ENCODE measurements at regions not wholly inside any gene's neighbourhood (a gene's known extent, or its start where the extent isn't known, plus 50 kb on each side); places are given as distances from the start of the nearest gene placed in this dataset.
"Not testable (repeated sequence)": the region's sequence is repeated elsewhere in the genome, so short reads cannot be mapped to it uniquely, and the experiment has no call there.

DNA sequence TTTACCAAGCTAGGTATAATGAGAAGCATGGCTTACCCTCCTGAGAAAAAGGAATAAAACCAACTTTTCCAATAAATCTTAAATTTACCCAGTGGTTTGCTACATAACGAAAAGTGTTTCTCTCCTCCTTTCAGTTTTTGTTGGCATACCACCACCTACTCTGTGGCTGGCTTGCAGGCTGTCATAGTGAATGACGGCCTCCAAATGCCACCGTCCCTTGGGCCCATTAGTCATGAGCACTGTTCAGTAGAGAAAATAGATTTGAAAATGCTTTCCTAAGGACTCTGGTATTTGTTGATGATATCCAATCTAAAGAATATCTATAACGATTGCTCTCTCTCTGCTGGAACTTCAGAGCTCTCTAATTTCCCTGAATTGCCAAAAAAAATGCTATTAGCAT lies 488.3 kb downstream of the MAGEE1 start:
- Histone ChIP-seq H3K27me3 (ENCODE audit: control insufficient read depth in 5 of 5, insufficient read depth in 4 of 5, low read length in 5 of 5) (no peaks in the 10 kb centered on the region), H3K27ac (ENCODE audit: low read depth, low read length) (no peak overlapping the region), H3K4me3 (ENCODE audit: low read depth in 1 of 5, low read length in 5 of 5) (no peak overlapping the region), H3K9me3 (ENCODE audit: control insufficient read depth in 5 of 5, low read length in 5 of 5) (peaks cover 0 to 12% (median 4%) of the 10 kb centered on the region in 5 donors), H3K9ac (ENCODE audit: low read length in 5 of 5) (no peak overlapping the region), H3K36me3 (ENCODE audit: control insufficient read depth in 5 of 5, insufficient read depth in 5 of 5, low read length in 5 of 5) (no peaks in the 10 kb centered on the region), H3K4me1 (ENCODE audit: control insufficient read depth in 5 of 5, insufficient read depth in 5 of 5, low read length in 5 of 5) (no peaks in the 10 kb centered on the region)

GRCh38 chrX:76918033-76918432 lies 490.5 kb downstream of the MAGEE1 start:
- Histone ChIP-seq H3K9ac (ENCODE audit: low read length in 5 of 5) (no peak overlapping the region), H3K27ac (ENCODE audit: low read depth, low read length) (no peak overlapping the region), H3K4me3 (ENCODE audit: low read depth in 1 of 5, low read length in 5 of 5) (no peak overlapping the region), H3K4me1 (ENCODE audit: control insufficient read depth in 5 of 5, insufficient read depth in 5 of 5, low read length in 5 of 5) (no peaks in the 10 kb centered on the region), H3K9me3 (ENCODE audit: control insufficient read depth in 5 of 5, low read length in 5 of 5) (peaks cover 0 to 7% (median 4%) of the 10 kb centered on the region in 5 donors), H3K36me3 (ENCODE audit: control insufficient read depth in 5 of 5, insufficient read depth in 5 of 5, low read length in 5 of 5) (no peaks in the 10 kb centered on the region), H3K27me3 (ENCODE audit: control insufficient read depth in 5 of 5, insufficient read depth in 4 of 5, low read length in 5 of 5) (peaks cover 0 to 3% (median 0%) of the 10 kb centered on the region in 5 donors)

GRCh38 chrX:76919761-76920160 lies 492.3 kb downstream of the MAGEE1 start:
- no peak overlapping the region for H3K9ac ChIP-seq (ENCODE audit: low read length in 5 of 5)
- H3K4me1 ChIP-seq (ENCODE audit: control insufficient read depth in 5 of 5, insufficient read depth in 5 of 5, low read length in 5 of 5) = no peaks in the 10 kb centered on the region
- no peak overlapping the region for H3K4me3 ChIP-seq (ENCODE audit: low read depth in 1 of 5, low read length in 5 of 5)
- H3K36me3 ChIP-seq (ENCODE audit: control insufficient read depth in 5 of 5, insufficient read depth in 5 of 5, low read length in 5 of 5) = no peaks in the 10 kb centered on the region
- peaks cover 0 to 6% (median 0%) of the 10 kb centered on the region in 5 donors for H3K27me3 ChIP-seq (ENCODE audit: control insufficient read depth in 5 of 5, insufficient read depth in 4 of 5, low read length in 5 of 5)
- no peaks in the 10 kb centered on the region for H3K9me3 ChIP-seq (ENCODE audit: control insufficient read depth in 5 of 5, low read length in 5 of 5)
- H3K27ac ChIP-seq (ENCODE audit: low read depth, low read length) = no peak overlapping the region

GRCh38 chrX:76920607-76921006 lies 493.1 kb downstream of the MAGEE1 start:
- no peak overlapping the region for H3K9ac ChIP-seq (ENCODE audit: low read length in 5 of 5)
- no peaks in the 10 kb centered on the region for H3K36me3 ChIP-seq (ENCODE audit: control insufficient read depth in 5 of 5, insufficient read depth in 5 of 5, low read length in 5 of 5)
- H3K27ac ChIP-seq (ENCODE audit: low read depth, low read length) = no peak overlapping the region
- no peaks in the 10 kb centered on the region for H3K9me3 ChIP-seq (ENCODE audit: control insufficient read depth in 5 of 5, low read length in 5 of 5)
- no peaks in the 10 kb centered on the region for H3K4me1 ChIP-seq (ENCODE audit: control insufficient read depth in 5 of 5, insufficient read depth in 5 of 5, low read length in 5 of 5)
- H3K4me3 ChIP-seq (ENCODE audit: low read depth in 1 of 5, low read length in 5 of 5) = no peak overlapping the region
- peaks cover 0 to 6% (median 0%) of the 10 kb centered on the region in 5 donors for H3K27me3 ChIP-seq (ENCODE audit: control insufficient read depth in 5 of 5, insufficient read depth in 4 of 5, low read length in 5 of 5)

GRCh38 chrX:76921176-76921575 lies 493.7 kb downstream of the MAGEE1 start:
- Histone ChIP-seq H3K9ac (ENCODE audit: low read length in 5 of 5) (no peak overlapping the region), H3K27ac (ENCODE audit: low read depth, low read length) (no peak overlapping the region), H3K27me3 (ENCODE audit: control insufficient read depth in 5 of 5, insufficient read depth in 4 of 5, low read length in 5 of 5) (peaks cover 0 to 6% (median 0%) of the 10 kb centered on the region in 5 donors), H3K9me3 (ENCODE audit: control insufficient read depth in 5 of 5, low read length in 5 of 5) (no peaks in the 10 kb centered on the region), H3K4me1 (ENCODE audit: control insufficient read depth in 5 of 5, insufficient read depth in 5 of 5, low read length in 5 of 5) (no peaks in the 10 kb centered on the region), H3K4me3 (ENCODE audit: low read depth in 1 of 5, low read length in 5 of 5) (no peak overlapping the region), H3K36me3 (ENCODE audit: control insufficient read depth in 5 of 5, insufficient read depth in 5 of 5, low read length in 5 of 5) (no peaks in the 10 kb centered on the region)

GRCh38 chrX:76922100-76922499 lies 494.6 kb downstream of the MAGEE1 start:
- Histone ChIP-seq H3K9ac (ENCODE audit: low read length in 5 of 5) (no peak overlapping the region), H3K4me3 (ENCODE audit: low read depth in 1 of 5, low read length in 5 of 5) (no peak overlapping the region), H3K36me3 (ENCODE audit: control insufficient read depth in 5 of 5, insufficient read depth in 5 of 5, low read length in 5 of 5) (no peaks in the 10 kb centered on the region), H3K9me3 (ENCODE audit: control insufficient read depth in 5 of 5, low read length in 5 of 5) (no peaks in the 10 kb centered on the region), H3K27me3 (ENCODE audit: control insufficient read depth in 5 of 5, insufficient read depth in 4 of 5, low read length in 5 of 5) (peaks cover 0 to 6% (median 0%) of the 10 kb centered on the region in 5 donors), H3K27ac (ENCODE audit: low read depth, low read length) (no peak overlapping the region), H3K4me1 (ENCODE audit: control insufficient read depth in 5 of 5, insufficient read depth in 5 of 5, low read length in 5 of 5) (no peaks in the 10 kb centered on the region)

DNA sequence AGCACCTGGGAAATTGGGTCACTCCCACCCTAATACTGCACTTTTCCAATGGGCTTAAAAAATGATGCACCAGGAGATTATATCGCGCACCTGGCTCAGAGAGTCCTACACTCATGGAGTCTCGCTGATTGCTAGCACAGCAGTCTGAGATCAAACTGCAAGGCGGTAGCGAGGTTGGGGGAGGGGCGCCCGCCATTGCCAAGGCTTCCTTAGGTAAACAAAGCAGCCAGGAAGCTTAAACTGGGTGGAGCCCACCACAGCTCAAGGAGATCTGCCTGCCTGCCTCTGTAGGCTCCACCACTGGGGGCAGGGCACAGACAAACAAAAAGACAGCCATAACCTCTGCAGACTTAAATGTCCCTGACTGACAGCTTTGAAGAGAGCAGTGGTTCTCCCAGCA lies 497.1 kb downstream of the MAGEE1 start:
- H3K27me3 ChIP-seq (ENCODE audit: control insufficient read depth in 5 of 5, insufficient read depth in 4 of 5, low read length in 5 of 5); H3K36me3 ChIP-seq (ENCODE audit: control insufficient read depth in 5 of 5, insufficient read depth in 5 of 5, low read length in 5 of 5); H3K4me3 ChIP-seq (ENCODE audit: low read depth in 1 of 5, low read length in 5 of 5); H3K9me3 ChIP-seq (ENCODE audit: control insufficient read depth in 5 of 5, low read length in 5 of 5); H3K4me1 ChIP-seq (ENCODE audit: control insufficient read depth in 5 of 5, insufficient read depth in 5 of 5, low read length in 5 of 5); H3K27ac ChIP-seq (ENCODE audit: low read depth, low read length); H3K9ac ChIP-seq (ENCODE audit: low read length in 5 of 5): not testable (repeated sequence)

DNA sequence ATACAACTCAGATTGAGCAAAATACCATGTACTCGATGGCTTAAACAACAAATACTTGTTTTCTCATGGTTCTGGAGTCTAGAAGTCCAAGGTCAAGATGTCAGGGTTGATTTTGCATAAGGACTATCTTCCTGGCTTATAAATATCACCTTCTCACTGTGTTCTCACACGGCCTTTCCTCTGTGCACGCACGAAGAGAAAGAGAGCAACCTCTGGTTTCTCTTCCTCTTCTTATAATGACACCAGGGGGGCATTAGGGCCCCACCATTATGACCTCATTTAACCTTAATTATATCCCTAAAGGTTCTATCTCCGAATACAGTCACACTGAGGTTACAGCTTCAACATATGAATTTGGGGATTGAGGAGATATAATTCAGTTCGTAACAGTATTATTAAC lies 504.0 kb downstream of the MAGEE1 start:
- Histone ChIP-seq H3K36me3 (ENCODE audit: control insufficient read depth in 5 of 5, insufficient read depth in 5 of 5, low read length in 5 of 5) (no peaks in the 10 kb centered on the region), H3K9ac (ENCODE audit: low read length in 5 of 5) (no peak overlapping the region), H3K4me1 (ENCODE audit: control insufficient read depth in 5 of 5, insufficient read depth in 5 of 5, low read length in 5 of 5) (no peaks in the 10 kb centered on the region), H3K4me3 (ENCODE audit: low read depth in 1 of 5, low read length in 5 of 5) (no peak overlapping the region), H3K9me3 (ENCODE audit: control insufficient read depth in 5 of 5, low read length in 5 of 5) (peaks cover 0 to 10% (median 0%) of the 10 kb centered on the region in 5 donors), H3K27ac (ENCODE audit: low read depth, low read length) (no peak overlapping the region), H3K27me3 (ENCODE audit: control insufficient read depth in 5 of 5, insufficient read depth in 4 of 5, low read length in 5 of 5) (no peaks in the 10 kb centered on the region)

DNA sequence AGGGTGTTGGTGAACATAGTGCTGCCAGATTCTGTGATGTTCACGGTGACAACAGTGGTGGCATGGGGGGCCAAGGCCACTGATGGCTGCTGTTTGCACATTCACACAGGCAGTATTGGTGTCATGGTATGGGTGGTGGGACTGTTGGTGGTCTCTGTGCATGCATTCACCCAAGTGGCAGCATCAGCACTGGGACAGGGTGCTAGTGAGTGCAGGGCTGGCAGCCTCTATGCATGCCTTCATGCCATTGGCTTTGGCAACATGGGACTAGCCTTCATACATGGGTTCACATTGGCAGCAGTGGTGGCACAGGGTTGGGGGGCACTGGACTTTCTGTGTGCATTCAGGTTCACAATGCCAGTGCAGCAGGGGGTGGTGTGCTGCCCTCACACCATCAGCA lies 489.7 kb upstream of the FGF16 start:
- Histone ChIP-seq H3K9me3 (ENCODE audit: control insufficient read depth in 5 of 5, low read length in 5 of 5) (peaks cover 5 to 31% (median 29%) of the 10 kb centered on the region in 5 donors), H3K4me1 (ENCODE audit: control insufficient read depth in 5 of 5, insufficient read depth in 5 of 5, low read length in 5 of 5) (no peaks in the 10 kb centered on the region), H3K27ac (ENCODE audit: low read depth, low read length) (no peak overlapping the region), H3K27me3 (ENCODE audit: control insufficient read depth in 5 of 5, insufficient read depth in 4 of 5, low read length in 5 of 5) (peaks cover 0 to 4% (median 0%) of the 10 kb centered on the region in 5 donors), H3K9ac (ENCODE audit: low read length in 5 of 5) (no peak overlapping the region), H3K4me3 (ENCODE audit: low read depth in 1 of 5, low read length in 5 of 5) (no peak overlapping the region), H3K36me3 (ENCODE audit: control insufficient read depth in 5 of 5, insufficient read depth in 5 of 5, low read length in 5 of 5) (no peaks in the 10 kb centered on the region)

DNA sequence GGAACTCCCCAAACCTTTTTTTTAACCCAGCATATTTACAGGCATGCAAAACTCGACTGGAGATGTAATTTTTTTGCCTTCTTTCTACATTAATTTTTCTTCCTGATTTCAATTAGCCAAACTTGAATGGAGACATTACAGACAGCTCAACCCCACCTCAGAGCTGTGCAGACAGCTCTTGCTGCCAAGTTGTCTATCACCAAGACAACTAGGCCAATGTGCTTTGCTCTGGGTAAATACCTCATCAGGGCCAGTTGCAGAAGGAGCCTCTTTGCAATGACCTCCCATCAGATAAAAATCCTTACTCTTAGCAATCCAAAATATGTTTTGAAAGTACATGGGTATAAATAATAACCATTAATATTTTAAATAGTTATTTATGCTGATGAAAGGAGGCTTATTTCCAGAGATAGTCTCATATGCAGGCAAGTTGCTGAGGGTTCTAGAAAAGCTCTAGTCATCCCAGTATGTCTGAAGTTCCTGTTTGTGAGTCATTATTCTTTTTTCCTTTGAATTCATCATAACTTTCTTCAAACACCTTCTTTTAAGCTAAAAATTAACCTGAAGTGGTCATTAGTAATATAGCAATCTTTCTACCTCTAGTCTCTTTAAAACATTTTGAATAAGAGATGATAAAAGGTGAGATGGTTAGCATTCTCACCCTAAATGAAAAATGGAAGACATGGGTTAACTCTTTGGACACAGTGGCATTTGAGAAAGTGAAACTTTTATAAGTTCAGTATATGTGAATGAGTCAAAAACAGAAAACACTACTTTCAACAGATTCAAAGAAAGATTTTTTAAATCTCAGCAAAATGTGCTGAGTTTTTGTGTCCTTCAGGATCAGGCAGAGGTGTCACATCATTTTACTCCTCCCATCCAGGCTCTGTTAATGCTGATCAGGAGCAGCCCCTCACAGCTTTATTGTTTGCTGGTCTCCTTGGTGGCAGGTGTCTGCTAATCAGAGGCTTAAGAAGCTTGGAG lies 475.5 kb upstream of the FGF16 start:
- H3K36me3 ChIP-seq (ENCODE audit: control insufficient read depth in 5 of 5, insufficient read depth in 5 of 5, low read length in 5 of 5) = no peaks in the 10 kb centered on the region
- H3K9ac ChIP-seq (ENCODE audit: low read length in 5 of 5) = no peak overlapping the region
- peaks cover 0 to 3% (median 0%) of the 10 kb centered on the region in 5 donors for H3K27me3 ChIP-seq (ENCODE audit: control insufficient read depth in 5 of 5, insufficient read depth in 4 of 5, low read length in 5 of 5)
- no peak overlapping the region for H3K27ac ChIP-seq (ENCODE audit: low read depth, low read length)
- H3K9me3 ChIP-seq (ENCODE audit: control insufficient read depth in 5 of 5, low read length in 5 of 5) = no peaks in the 10 kb centered on the region
- H3K4me3 ChIP-seq (ENCODE audit: low read depth in 1 of 5, low read length in 5 of 5) = no peak overlapping the region
- H3K4me1 ChIP-seq (ENCODE audit: control insufficient read depth in 5 of 5, insufficient read depth in 5 of 5, low read length in 5 of 5) = peaks cover 0 to 16% (median 0%) of the 10 kb centered on the region in 5 donors
